Mesendoderm (in vitro differentiated cells): ENCODE measurements at regions not wholly inside any gene's neighbourhood (a gene's known extent, or its start where the extent isn't known, plus 50 kb on each side); places are given as distances from the start of the nearest gene placed in this dataset.
"Not testable (repeated sequence)": the region's sequence is repeated elsewhere in the genome, so short reads cannot be mapped to it uniquely, and the experiment has no call there.

Source experiments
- DNase-seq: peaks from one replicate; pipeline ENCODE4 v3.0.0; 2013
- H2AK5ac ChIP-seq: 2 replicates; pipeline ENCODE4 v1.6.1; 2013; ENCODE audit warnings: low read length, inconsistent platforms
- H2BK120ac ChIP-seq: 2 replicates; pipeline ENCODE4 v1.6.1; 2013; ENCODE audit warnings: low read depth, mild to moderate bottlenecking, low read length, moderate library complexity, mixed read lengths
- H2BK15ac ChIP-seq: replicated peaks from 2 replicates; pipeline ENCODE4 v1.6.1; 2013; ENCODE audit warnings: low read depth, mild to moderate bottlenecking, moderate library complexity
- H2BK5ac ChIP-seq: 2 replicates; pipeline ENCODE4 v1.6.1; 2013; ENCODE audit warnings: low read length, inconsistent platforms
- H3K18ac ChIP-seq: 2 replicates; pipeline ENCODE4 v1.6.1; 2013; ENCODE audit warnings: mild to moderate bottlenecking, low read length, mixed read lengths
- H3K23ac ChIP-seq: one replicate; pipeline ENCODE4 v1.6.1; 2013; ENCODE audit warnings: low read length
- H3K27ac ChIP-seq: 2 replicates; pipeline ENCODE4 v1.5.1; 2013; ENCODE audit warnings: low read depth, mild to moderate bottlenecking, inconsistent platforms, low read length, moderate library complexity
- H3K27me3 ChIP-seq: 2 replicates; pipeline ENCODE4 v1.6.1; 2013; ENCODE audit warnings: low read length, control low read depth, mild to moderate bottlenecking, inconsistent platforms; ENCODE audit not compliant: insufficient read depth, poor library complexity
- H3K36me3 ChIP-seq: 2 replicates; pipeline ENCODE4 v1.6.1; 2013; ENCODE audit warnings: low read length, inconsistent platforms; ENCODE audit not compliant: control insufficient read depth, insufficient read depth
- H3K4ac ChIP-seq: one replicate; pipeline ENCODE4 v1.6.1; 2013; ENCODE audit warnings: low read depth, mild to moderate bottlenecking, low read length, moderate library complexity
- H3K4me1 ChIP-seq: 2 replicates; pipeline ENCODE4 v1.6.1; 2013; ENCODE audit warnings: low read depth, low read length, inconsistent platforms; ENCODE audit not compliant: control insufficient read depth
- H3K4me2 ChIP-seq: 2 replicates; pipeline ENCODE4 v1.6.1; 2013; ENCODE audit warnings: low read length
- H3K4me3 ChIP-seq: 2 replicates; pipeline ENCODE4 v1.5.1; 2013; ENCODE audit warnings: mild to moderate bottlenecking, low read length
- H3K56ac ChIP-seq: one replicate; pipeline ENCODE4 v1.6.1; 2013; ENCODE audit warnings: low read length
- H3K79me1 ChIP-seq: 2 replicates; pipeline ENCODE4 v1.6.1; 2013; ENCODE audit warnings: low read length, inconsistent platforms
- H3K79me2 ChIP-seq: 2 replicates; pipeline ENCODE4 v1.6.1; 2013; ENCODE audit warnings: mild to moderate bottlenecking, low read length; ENCODE audit not compliant: control insufficient read depth, insufficient read depth
- H3K9ac ChIP-seq: 2 replicates; pipeline ENCODE4 v1.6.1; 2013; ENCODE audit warnings: low read length, inconsistent platforms
- H4K5ac ChIP-seq: one replicate; pipeline ENCODE4 v1.6.1; 2013; ENCODE audit warnings: low read length
- H4K8ac ChIP-seq: one replicate; pipeline ENCODE4 v1.6.1; 2013; ENCODE audit warnings: low read depth, mild to moderate bottlenecking, control low read depth, low read length, moderate library complexity
- WGBS: extraction: QIAGEN DNeasy Blood & Tissue Kit; methylation state at CpG from one replicate; pipeline ENCODE4 v1.1.7; 2013; ENCODE audit warnings: low lambda C conversion rate, missing lambda C conversion rate; ENCODE audit not compliant: insufficient coverage; ENCODE audit errors: extremely low coverage; 5-methylcytosine and 5-hydroxymethylcytosine counted together

DNA sequence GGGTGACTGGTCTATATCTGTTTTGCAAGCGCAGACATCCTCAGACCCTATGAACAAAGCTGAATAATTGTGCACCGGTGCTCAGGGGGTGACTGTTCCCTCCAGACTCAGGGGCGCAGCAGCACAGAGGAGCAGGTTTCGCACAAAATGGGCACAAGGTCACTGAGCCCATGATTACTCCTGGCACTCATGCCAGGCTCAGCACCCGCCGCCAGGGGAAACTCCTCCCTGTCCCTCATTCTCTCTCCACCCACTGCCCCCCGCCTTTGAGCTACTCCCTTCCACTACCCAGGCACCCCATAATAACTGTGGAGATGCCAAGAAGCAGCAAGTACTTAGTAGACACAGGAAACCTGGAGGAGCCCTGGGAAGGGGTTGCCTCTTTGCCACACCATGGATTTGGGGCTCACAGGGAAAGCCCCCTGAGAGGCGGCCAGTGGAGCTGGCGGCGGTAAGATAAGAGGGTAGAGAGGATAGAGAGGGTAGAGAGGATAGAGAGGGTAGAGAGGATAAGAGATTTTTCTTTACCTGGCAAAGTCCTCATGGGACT, 198.8 kb downstream of the CTTN start:
- H3K4me1 ChIP-seq = no peaks in the 10 kb centered on the region

DNA sequence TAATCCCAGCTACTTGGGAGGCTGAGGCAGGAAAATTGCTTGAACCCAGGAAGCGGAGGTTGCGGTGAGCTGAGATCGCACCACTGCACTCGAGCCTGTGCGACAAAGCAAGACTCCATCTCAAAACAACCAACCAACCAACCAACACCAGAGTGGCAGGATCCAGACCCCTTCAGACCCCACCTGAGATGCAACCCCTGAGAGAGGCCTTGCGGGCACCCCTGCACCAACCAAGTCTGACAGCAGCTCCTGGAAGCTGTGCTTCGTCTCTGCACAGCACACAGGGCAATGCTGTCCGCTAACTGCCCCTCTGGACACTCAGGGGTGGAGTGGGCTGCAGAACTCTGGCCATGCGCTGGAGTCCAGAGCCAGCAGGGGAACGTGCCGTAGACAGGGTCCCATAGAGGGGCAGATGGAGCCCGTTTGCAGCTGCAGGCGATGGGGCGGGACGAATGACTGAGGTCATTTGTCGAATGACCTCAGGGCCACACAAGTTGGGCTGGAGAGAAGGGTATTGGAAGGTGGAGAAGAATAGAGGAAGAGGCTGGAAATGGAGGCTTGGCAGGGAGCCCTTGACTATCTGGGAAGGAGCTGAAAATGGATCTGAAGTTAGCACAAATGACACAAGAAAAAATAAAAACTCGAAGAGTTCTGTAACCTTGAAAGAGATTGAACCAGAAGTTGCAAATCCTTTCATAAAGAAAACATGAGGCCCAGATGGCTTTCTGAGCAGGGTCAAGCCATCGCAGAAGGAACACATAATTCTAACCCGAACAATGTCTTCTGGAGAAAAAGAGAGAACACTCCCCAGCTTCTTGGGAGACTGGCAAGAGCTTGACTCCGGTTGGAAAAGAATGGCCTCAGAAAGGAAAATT, 199.7 kb downstream of the CTTN start:
- no peak for DNase-seq
- no peaks in the 10 kb centered on the region for H3K27me3 ChIP-seq
- H3K9ac ChIP-seq = no peak overlapping the region
- no peak overlapping the region for H3K23ac ChIP-seq
- H4K8ac ChIP-seq = no peak overlapping the region
- no CpG with 5 or more reads among the region's 20 CpGs for WGBS
- H2BK120ac ChIP-seq = no peak overlapping the region
- H3K79me2 ChIP-seq = no peaks in the 10 kb centered on the region
- no peak overlapping the region for H4K5ac ChIP-seq
- H3K56ac ChIP-seq = no peak overlapping the region
- H3K79me1 ChIP-seq = no peaks in the 10 kb centered on the region
- no peaks in the 10 kb centered on the region for H3K4me1 ChIP-seq
- no peak overlapping the region for H2BK5ac ChIP-seq
- H3K4ac ChIP-seq = no peak overlapping the region
- no peak overlapping the region for H3K4me2 ChIP-seq
- H3K18ac ChIP-seq = no peak overlapping the region
- H2AK5ac ChIP-seq = no peak overlapping the region
- no peak overlapping the region for H3K4me3 ChIP-seq
- H2BK15ac ChIP-seq = no peak overlapping the region
- no peaks in the 10 kb centered on the region for H3K36me3 ChIP-seq
- no peak overlapping the region for H3K27ac ChIP-seq

More for the DNA sequence above, 198.8 kb downstream of the CTTN start:
- Histone ChIP-seq H2BK5ac (no peak overlapping the region), H3K27ac (no peak overlapping the region), H3K79me2 (no peaks in the 10 kb centered on the region), H3K23ac (no peak overlapping the region), H2AK5ac (no peak overlapping the region), H3K18ac (no peak overlapping the region), H3K56ac (no peak overlapping the region), H4K8ac (no peak overlapping the region), H2BK120ac (no peak overlapping the region), H3K4ac (no peak overlapping the region), H3K36me3 (no peaks in the 10 kb centered on the region), H3K79me1 (no peaks in the 10 kb centered on the region), H2BK15ac (no peak overlapping the region), H3K4me3 (no peak overlapping the region), H3K9ac (no peak overlapping the region), H3K27me3 (no peaks in the 10 kb centered on the region), H4K5ac (no peak overlapping the region), H3K4me2 (no peak overlapping the region)
- WGBS = no CpG with 5 or more reads among the region's 10 CpGs
- no peak for DNase-seq

DNA sequence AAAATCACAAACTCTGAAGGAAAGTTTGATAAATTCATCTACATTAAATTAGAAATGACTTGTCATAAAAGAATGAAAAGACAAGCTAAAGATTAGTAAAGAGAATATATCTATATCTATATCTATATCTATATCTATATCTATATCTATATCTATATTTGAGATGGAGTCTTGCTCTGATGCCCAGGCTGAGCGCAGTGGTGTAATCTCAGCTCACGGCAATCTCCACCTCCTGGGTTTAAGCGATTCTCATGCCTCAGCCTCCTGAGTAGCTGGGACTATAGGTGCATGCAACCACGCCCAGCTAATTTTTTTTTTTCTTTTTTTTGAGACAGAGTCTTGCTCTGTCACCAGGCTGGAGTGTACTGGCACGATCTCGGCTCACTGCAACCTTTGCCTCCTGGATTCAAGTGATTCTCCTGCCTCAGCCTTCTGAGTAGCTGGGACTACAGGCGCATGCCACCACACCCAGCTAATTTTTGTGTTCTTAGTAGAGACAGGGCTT, 202.6 kb downstream of the CTTN start:
- not testable (repeated sequence) for H3K36me3 ChIP-seq, H3K4me1 ChIP-seq, H4K8ac ChIP-seq, H3K27me3 ChIP-seq, H3K18ac ChIP-seq, H3K23ac ChIP-seq, H4K5ac ChIP-seq, H3K56ac ChIP-seq, H3K27ac ChIP-seq, H3K79me1 ChIP-seq, H3K4me2 ChIP-seq, H3K79me2 ChIP-seq, DNase-seq, H2BK15ac ChIP-seq, H3K9ac ChIP-seq, H2BK120ac ChIP-seq, H3K4me3 ChIP-seq, H2AK5ac ChIP-seq, H2BK5ac ChIP-seq, H3K4ac ChIP-seq
- WGBS = no CpG with 5 or more reads among the region's 7 CpGs

DNA sequence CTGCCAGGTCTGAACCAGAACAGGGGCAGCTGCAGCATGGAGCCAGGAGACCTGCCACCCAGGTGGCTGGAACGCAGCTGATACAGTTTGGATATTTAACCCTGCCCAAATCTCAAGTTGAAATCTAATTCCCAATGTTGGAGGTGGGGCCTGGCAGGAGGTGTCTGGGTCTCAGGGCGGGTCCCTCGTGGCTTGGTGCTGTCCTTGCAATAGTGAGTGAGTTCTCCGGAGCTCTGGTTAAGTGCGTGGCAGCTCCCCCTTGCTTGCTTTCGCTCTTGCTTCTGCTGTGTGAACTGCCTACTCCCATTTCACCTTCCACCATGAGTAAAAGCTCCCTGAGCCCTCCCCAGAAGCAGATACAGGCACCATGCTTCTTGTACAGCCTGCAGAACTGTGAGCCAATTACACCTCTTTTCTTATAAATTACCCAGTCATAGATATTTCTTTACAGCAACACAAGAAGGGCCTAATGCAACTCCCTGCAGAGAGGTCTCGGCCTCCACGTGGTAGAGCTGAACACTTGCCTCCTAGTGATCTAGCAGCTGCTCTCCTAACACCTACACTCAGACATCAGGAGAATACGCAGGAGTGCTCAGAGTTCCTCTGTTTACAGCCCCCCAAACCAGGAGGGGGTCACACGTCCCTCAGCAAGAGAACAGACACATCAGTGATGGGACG, 203.7 kb downstream of the CTTN start:
- no peak overlapping the region for H2BK120ac ChIP-seq
- no peak overlapping the region for H3K4me2 ChIP-seq
- H2BK5ac ChIP-seq = no peak overlapping the region
- WGBS = no CpG with 5 or more reads among the region's 11 CpGs
- no peak overlapping the region for H4K5ac ChIP-seq
- H3K27ac ChIP-seq = no peak overlapping the region
- H2AK5ac ChIP-seq = no peak overlapping the region
- no peaks in the 10 kb centered on the region for H3K27me3 ChIP-seq
- H3K79me2 ChIP-seq = no peaks in the 10 kb centered on the region
- no peak for DNase-seq
- no peak overlapping the region for H3K56ac ChIP-seq
- H3K9ac ChIP-seq = no peak overlapping the region
- H3K79me1 ChIP-seq = no peaks in the 10 kb centered on the region
- H4K8ac ChIP-seq = no peak overlapping the region
- no peak overlapping the region for H3K4ac ChIP-seq
- no peak overlapping the region for H3K18ac ChIP-seq
- H2BK15ac ChIP-seq = no peak overlapping the region
- no peak overlapping the region for H3K4me3 ChIP-seq
- H3K4me1 ChIP-seq = no peaks in the 10 kb centered on the region
- H3K23ac ChIP-seq = no peak overlapping the region
- H3K36me3 ChIP-seq = no peaks in the 10 kb centered on the region

DNA sequence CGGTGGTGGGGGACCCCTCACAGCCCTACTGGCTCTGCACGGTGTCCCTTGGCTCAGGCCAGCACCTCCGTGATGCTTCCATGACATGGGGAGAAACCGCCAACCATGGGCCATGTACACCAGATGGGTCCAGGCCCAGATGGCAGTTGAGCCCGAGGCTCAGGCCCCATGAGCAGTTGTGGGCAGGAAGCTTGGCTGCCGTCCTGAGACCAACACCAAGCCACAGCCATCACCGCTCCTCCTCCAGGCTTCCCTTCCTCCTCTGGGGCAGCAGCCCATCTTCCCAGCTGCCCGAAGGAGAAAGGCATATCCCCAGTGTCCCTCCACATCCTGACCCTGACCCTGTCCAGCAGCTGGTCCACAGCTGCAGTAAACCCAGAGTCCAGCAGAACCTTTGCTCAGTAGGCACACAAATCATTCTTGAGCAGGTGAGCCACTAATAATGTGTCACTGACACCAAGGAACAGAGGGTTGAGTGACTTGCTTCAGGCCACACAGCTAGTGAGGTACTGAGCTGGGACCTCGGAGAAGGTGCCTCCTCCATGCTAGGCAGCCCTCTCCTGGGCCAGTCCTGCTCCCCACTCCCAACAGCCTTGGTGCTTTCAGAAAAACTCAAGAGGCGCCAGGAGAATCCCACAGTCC, 204.9 kb downstream of the CTTN start:
- Histone ChIP-seq H4K5ac (no peak overlapping the region), H3K4me1 (no peaks in the 10 kb centered on the region), H2AK5ac (no peak overlapping the region), H4K8ac (no peak overlapping the region), H3K18ac (no peak overlapping the region), H3K9ac (no peak overlapping the region), H3K4ac (no peak overlapping the region), H3K79me1 (no peaks in the 10 kb centered on the region), H3K36me3 (no peaks in the 10 kb centered on the region), H3K79me2 (no peaks in the 10 kb centered on the region), H3K23ac (no peak overlapping the region), H3K56ac (no peak overlapping the region), H3K4me3 (no peak overlapping the region), H2BK15ac (no peak overlapping the region), H2BK120ac (no peak overlapping the region), H3K27ac (no peak overlapping the region), H3K27me3 (no peaks in the 10 kb centered on the region), H2BK5ac (no peak overlapping the region), H3K4me2 (no peak overlapping the region)
- WGBS = no CpG with 5 or more reads among the region's 10 CpGs
- no peak for DNase-seq
